DND-41 (cell line): ENCODE measurements at regions not wholly inside any gene's neighbourhood (a gene's known extent, or its start where the extent isn't known, plus 50 kb on each side); places are given as distances from the start of the nearest gene placed in this dataset.

ENCODE experiments used
- ATAC-seq: fragments of 200-7000 bp; cut with Tn5 transposase; 3 replicates; pipeline ENCODE4 v1.9.1; 2021; ENCODE audit warnings: low read depth; ENCODE audit not compliant: insufficient read depth
- DNase-seq: peaks from one replicate; pipeline ENCODE4 v3.0.0-alpha.2; 2020
- H2AFZ ChIP-seq: 2 replicates; pipeline ENCODE4 v1.6.0; 2012; ENCODE audit warnings: low read depth, low read length
- H3K27ac ChIP-seq: 2 replicates; pipeline ENCODE4 v1.5.1; 2012; ENCODE audit warnings: low read length, inconsistent platforms
- H3K27me3 ChIP-seq: fragments of 200-600 bp; sonication (generic); 2 replicates; pipeline ENCODE4 v1.6.0; 2012; ENCODE audit warnings: low read length, mild to moderate bottlenecking, inconsistent platforms; ENCODE audit not compliant: insufficient read depth, poor library complexity
- H3K36me3 ChIP-seq: 2 replicates; pipeline ENCODE4 v1.5.1; 2012; ENCODE audit warnings: low read length, inconsistent platforms; ENCODE audit not compliant: insufficient read depth
- H3K4me1 ChIP-seq: 2 replicates; pipeline ENCODE4 v1.5.1; 2012; ENCODE audit warnings: mild to moderate bottlenecking, low read length; ENCODE audit not compliant: insufficient read depth
- H3K4me2 ChIP-seq: 2 replicates; pipeline ENCODE4 v1.6.0; 2012; ENCODE audit warnings: mild to moderate bottlenecking, moderate library complexity, low read length, inconsistent platforms; ENCODE audit not compliant: insufficient read depth
- H3K4me3 ChIP-seq, 2 experiments: fragments of 200-600 bp in 1 of 2; shearing (Covaris generic) in 1 of 2; 2 replicates each; pipeline ENCODE4 v1.5.1; 2012 to 2016; ENCODE audit warnings: inconsistent platforms in 2 of 2, low read length in 2 of 2, mild to moderate bottlenecking in 2 of 2, low read depth in 1 of 2, moderate library complexity in 1 of 2
- H3K79me2 ChIP-seq: 2 replicates; pipeline ENCODE4 v1.6.0; 2012; ENCODE audit warnings: low read length, inconsistent platforms; ENCODE audit not compliant: insufficient read depth
- H3K9ac ChIP-seq: 2 replicates; pipeline ENCODE4 v1.6.0; 2012; ENCODE audit warnings: low read depth, mild to moderate bottlenecking, inconsistent platforms, low read length, moderate library complexity
- H3K9me3 ChIP-seq: 2 replicates; pipeline ENCODE4 v1.5.1; 2012; ENCODE audit warnings: low read length, moderate library complexity, mild to moderate bottlenecking, inconsistent platforms; ENCODE audit not compliant: insufficient read depth, severe bottlenecking
- H4K20me1 ChIP-seq: 2 replicates; pipeline ENCODE4 v1.6.0; 2012; ENCODE audit warnings: low read length; ENCODE audit not compliant: insufficient read depth
- EZH2 ChIP-seq: IDR thresholded peaks from 3 replicates; pipeline ENCODE4 v1.6.1; 2012; ENCODE audit warnings: borderline replicate concordance, low read depth, mild to moderate bottlenecking, moderate library complexity, low read length, inconsistent platforms; ENCODE audit not compliant: severe bottlenecking
- TF ChIP-seq, protein P1 (sequence below): IDR thresholded peaks from 2 replicates; pipeline ENCODE4 v1.5.1; 2012; ENCODE audit warnings: borderline replicate concordance, low read length, moderate library complexity, mild to moderate bottlenecking; ENCODE audit not compliant: poor library complexity, severe bottlenecking; ENCODE audit errors: extremely low read depth

- Histone ChIP-seq H3K27me3 (no peaks in the 10 kb centered on the region), H4K20me1 (no peaks in the 10 kb centered on the region), H3K36me3 (no peaks in the 10 kb centered on the region), H3K9ac (no peak overlapping the region), H2AFZ (no peak overlapping the region), H3K4me1 (no peaks in the 10 kb centered on the region), H3K79me2 (no peaks in the 10 kb centered on the region), H3K27ac (no peak overlapping the region), H3K4me3 (no peak overlapping the region), H3K4me2 (no peak overlapping the region), H3K9me3 (no peaks in the 10 kb centered on the region)
- no peak for ATAC-seq
- TF ChIP-seq, protein P1, sequence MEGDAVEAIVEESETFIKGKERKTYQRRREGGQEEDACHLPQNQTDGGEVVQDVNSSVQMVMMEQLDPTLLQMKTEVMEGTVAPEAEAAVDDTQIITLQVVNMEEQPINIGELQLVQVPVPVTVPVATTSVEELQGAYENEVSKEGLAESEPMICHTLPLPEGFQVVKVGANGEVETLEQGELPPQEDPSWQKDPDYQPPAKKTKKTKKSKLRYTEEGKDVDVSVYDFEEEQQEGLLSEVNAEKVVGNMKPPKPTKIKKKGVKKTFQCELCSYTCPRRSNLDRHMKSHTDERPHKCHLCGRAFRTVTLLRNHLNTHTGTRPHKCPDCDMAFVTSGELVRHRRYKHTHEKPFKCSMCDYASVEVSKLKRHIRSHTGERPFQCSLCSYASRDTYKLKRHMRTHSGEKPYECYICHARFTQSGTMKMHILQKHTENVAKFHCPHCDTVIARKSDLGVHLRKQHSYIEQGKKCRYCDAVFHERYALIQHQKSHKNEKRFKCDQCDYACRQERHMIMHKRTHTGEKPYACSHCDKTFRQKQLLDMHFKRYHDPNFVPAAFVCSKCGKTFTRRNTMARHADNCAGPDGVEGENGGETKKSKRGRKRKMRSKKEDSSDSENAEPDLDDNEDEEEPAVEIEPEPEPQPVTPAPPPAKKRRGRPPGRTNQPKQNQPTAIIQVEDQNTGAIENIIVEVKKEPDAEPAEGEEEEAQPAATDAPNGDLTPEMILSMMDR: no peak
- DNase-seq: no peak
Observed at GRCh38 chr12:71222436-71222835, 64.6 kb upstream of the TSPAN8 start.

- Histone ChIP-seq H3K27me3 (no peaks in the 10 kb centered on the region), H4K20me1 (no peaks in the 10 kb centered on the region), H3K79me2 (no peaks in the 10 kb centered on the region), H2AFZ (no peak overlapping the region), H3K36me3 (no peaks in the 10 kb centered on the region), H3K4me3 (no peak overlapping the region), H3K9me3 (no peaks in the 10 kb centered on the region), H3K4me1 (no peaks in the 10 kb centered on the region), H3K9ac (no peak overlapping the region), H3K27ac (no peak overlapping the region), H3K4me2 (no peak overlapping the region)
- no peak for DNase-seq
- no peak for TF ChIP-seq EZH2
- no peak for ATAC-seq
Observed at GRCh38 chr12:71220260-71220659, 62.5 kb upstream of the TSPAN8 start.

DNA sequence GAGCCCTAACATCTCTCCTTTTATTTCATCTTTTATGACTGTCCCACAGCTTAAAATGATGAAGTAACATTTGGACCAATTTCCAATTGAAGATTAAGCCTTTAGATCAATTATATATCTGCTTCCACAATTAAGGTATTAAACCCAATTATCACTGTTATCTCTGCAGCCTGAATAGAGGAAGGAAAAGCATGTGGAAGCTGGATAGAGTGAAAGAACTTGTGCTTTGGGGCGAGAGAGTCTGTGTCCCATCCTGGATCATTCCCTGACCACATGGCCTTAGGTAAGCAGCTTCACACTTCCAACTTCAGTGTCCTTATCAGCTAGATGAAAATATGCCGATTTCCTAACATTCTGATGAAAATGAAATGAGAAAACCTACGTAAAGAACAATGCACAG is 61.4 kb upstream of the TSPAN8 start:
- no peak for DNase-seq
- Histone ChIP-seq H2AFZ (no peak overlapping the region), H3K4me1 (no peaks in the 10 kb centered on the region), H3K4me2 (no peak overlapping the region), H3K79me2 (no peaks in the 10 kb centered on the region), H3K9ac (no peak overlapping the region), H3K9me3 (no peaks in the 10 kb centered on the region), H4K20me1 (no peaks in the 10 kb centered on the region), H3K4me3 (no peak overlapping the region), H3K36me3 (no peaks in the 10 kb centered on the region), H3K27me3 (no peaks in the 10 kb centered on the region), H3K27ac (no peak overlapping the region)
- no peak for ATAC-seq
- no peak for TF ChIP-seq EZH2
- TF ChIP-seq, protein P1: no peak

GRCh38 chr12:71218616-71219015 is 60.8 kb upstream of the TSPAN8 start:
- no peaks in the 10 kb centered on the region for H3K36me3 ChIP-seq
- no peaks in the 10 kb centered on the region for H3K9me3 ChIP-seq
- no peak overlapping the region for H3K9ac ChIP-seq
- H3K4me2 ChIP-seq: no peak overlapping the region
- H3K27ac ChIP-seq: no peak overlapping the region
- DNase-seq (no peak), ATAC-seq (no peak)
- H3K4me1 ChIP-seq: no peaks in the 10 kb centered on the region
- no peak for TF ChIP-seq EZH2
- TF ChIP-seq, protein P1: no peak
- no peak overlapping the region for H3K4me3 ChIP-seq
- H3K27me3 ChIP-seq: no peaks in the 10 kb centered on the region
- H2AFZ ChIP-seq: no peak overlapping the region
- no peaks in the 10 kb centered on the region for H3K79me2 ChIP-seq
- no peaks in the 10 kb centered on the region for H4K20me1 ChIP-seq
